ENCODE measurements at regions not wholly inside any gene's neighbourhood (a gene's known extent, or its start where the extent isn't known, plus 50 kb on each side); places are given as distances from the start of the nearest gene placed in this dataset.

DNA sequence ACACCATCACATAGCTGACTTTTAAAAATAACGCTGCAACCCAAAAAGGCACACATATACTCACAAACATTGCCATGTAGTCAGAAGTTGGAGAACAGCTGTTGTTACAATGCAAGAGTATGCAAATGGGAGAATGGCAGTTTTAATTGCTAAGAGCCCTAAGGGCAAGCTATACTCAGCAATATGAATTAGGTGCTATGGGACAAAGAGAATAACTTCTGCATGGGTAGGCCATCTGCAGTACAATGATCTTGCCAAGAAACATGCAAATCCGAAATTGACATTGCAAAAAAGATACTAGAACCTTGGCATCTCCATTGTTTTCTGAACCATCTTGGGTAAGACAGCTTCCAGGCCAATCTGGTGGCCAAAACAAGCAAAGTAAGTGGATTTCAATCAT lies 697.8 kb downstream of the LRRIQ3 start:
- TF ChIP-seq, protein P1, sequence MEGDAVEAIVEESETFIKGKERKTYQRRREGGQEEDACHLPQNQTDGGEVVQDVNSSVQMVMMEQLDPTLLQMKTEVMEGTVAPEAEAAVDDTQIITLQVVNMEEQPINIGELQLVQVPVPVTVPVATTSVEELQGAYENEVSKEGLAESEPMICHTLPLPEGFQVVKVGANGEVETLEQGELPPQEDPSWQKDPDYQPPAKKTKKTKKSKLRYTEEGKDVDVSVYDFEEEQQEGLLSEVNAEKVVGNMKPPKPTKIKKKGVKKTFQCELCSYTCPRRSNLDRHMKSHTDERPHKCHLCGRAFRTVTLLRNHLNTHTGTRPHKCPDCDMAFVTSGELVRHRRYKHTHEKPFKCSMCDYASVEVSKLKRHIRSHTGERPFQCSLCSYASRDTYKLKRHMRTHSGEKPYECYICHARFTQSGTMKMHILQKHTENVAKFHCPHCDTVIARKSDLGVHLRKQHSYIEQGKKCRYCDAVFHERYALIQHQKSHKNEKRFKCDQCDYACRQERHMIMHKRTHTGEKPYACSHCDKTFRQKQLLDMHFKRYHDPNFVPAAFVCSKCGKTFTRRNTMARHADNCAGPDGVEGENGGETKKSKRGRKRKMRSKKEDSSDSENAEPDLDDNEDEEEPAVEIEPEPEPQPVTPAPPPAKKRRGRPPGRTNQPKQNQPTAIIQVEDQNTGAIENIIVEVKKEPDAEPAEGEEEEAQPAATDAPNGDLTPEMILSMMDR (IDR thresholded peaks at IDR 0.05 in 2 of 3, conservative IDR thresholded peaks at IDR 0.05 in 1 of 3; ENCODE audit: control insufficient read depth in 2 of 3, extremely low read depth in 1 of 3, insufficient read depth in 1 of 3, low read depth in 3 of 3, low read length in 3 of 3): no peak
- TF ChIP-seq CEBPB (IDR thresholded peaks at IDR 0.05; ENCODE audit: borderline replicate concordance in 1 of 2, low read depth in 2 of 2, low read length in 2 of 2): no peak
